Hepatocyte (in vitro differentiated cells): ENCODE measurements at regions not wholly inside any gene's neighbourhood (a gene's known extent, or its start where the extent isn't known, plus 50 kb on each side); places are given as distances from the start of the nearest gene placed in this dataset.
A peak's percentile ranks its signal among the peaks of the same experiment; 100 is the strongest.

Source experiments
- DNase-seq: peaks from one replicate; pipeline ENCODE4 v3.0.0-alpha.2; 2016; ENCODE audit warnings: low spot score
- H2AFZ ChIP-seq: fragments of 200-600 bp; sonication (generic); 2 replicates; pipeline ENCODE4 v1.6.0; 2016; ENCODE audit warnings: antibody characterized with exemption, mild to moderate bottlenecking
- H3K27ac ChIP-seq: fragments of 200-600 bp; sonication (generic); 2 replicates; pipeline ENCODE4 v1.5.1; 2016; ENCODE audit warnings: mild to moderate bottlenecking
- H3K27me3 ChIP-seq: fragments of 200-600 bp; sonication (generic); 2 replicates; pipeline ENCODE4 v1.6.1; 2016
- H3K36me3 ChIP-seq: fragments of 200-600 bp; sonication (generic); replicated peaks from 2 replicates; pipeline ENCODE4 v1.5.1; 2016; ENCODE audit warnings: low read depth; ENCODE audit not compliant: insufficient read depth
- H3K4me1 ChIP-seq: fragments of 200-600 bp; sonication (generic); 2 replicates; pipeline ENCODE4 v1.5.1; 2016; ENCODE audit warnings: mild to moderate bottlenecking, moderate library complexity; ENCODE audit not compliant: insufficient read depth
- H3K4me2 ChIP-seq: fragments of 200-600 bp; sonication (generic); 2 replicates; pipeline ENCODE4 v1.6.0; 2016
- H3K4me3 ChIP-seq: fragments of 200-600 bp; sonication (generic); 2 replicates; pipeline ENCODE4 v1.5.1; 2016; ENCODE audit warnings: mild to moderate bottlenecking
- H3K79me2 ChIP-seq: fragments of 200-600 bp; sonication (generic); 2 replicates; pipeline ENCODE4 v1.6.0; 2017; ENCODE audit warnings: mild to moderate bottlenecking
- H3K9me2 ChIP-seq: fragments of 200-600 bp; sonication (generic); replicated peaks from 2 replicates; pipeline ENCODE4 v1.6.0; 2017; ENCODE audit warnings: mild to moderate bottlenecking; ENCODE audit not compliant: insufficient read depth
- H3K9me3 ChIP-seq: fragments of 200-600 bp; sonication (generic); 2 replicates; pipeline ENCODE4 v1.5.1; 2016; ENCODE audit warnings: low read depth, mild to moderate bottlenecking
- H4K20me1 ChIP-seq: fragments of 200-600 bp; sonication (generic); 2 replicates; pipeline ENCODE4 v1.6.0; 2016; ENCODE audit warnings: mild to moderate bottlenecking; ENCODE audit not compliant: insufficient read depth, poor library complexity, severe bottlenecking
- CTCF ChIP-seq: fragments of 200-600 bp; sonication (generic); IDR thresholded peaks from 2 replicates; pipeline ENCODE4 v1.5.1; 2016; ENCODE audit warnings: antibody characterized with exemption, mild to moderate bottlenecking; ENCODE audit not compliant: poor library complexity
- EZH2 ChIP-seq: fragments of 200-600 bp; sonication (generic); IDR thresholded peaks from 2 replicates; pipeline ENCODE4 v1.6.1; 2016; ENCODE audit warnings: antibody characterized with exemption, mild to moderate bottlenecking, borderline replicate concordance
- EZH2phosphoT487 ChIP-seq: fragments of 200-600 bp; sonication (generic); IDR thresholded peaks from one replicate; pipeline ENCODE4 v1.6.1; 2018; ENCODE audit warnings: antibody characterized with exemption, mild to moderate bottlenecking, low read depth, moderate library complexity; ENCODE audit not compliant: unreplicated experiment, severe bottlenecking
- WGBS: methylation state at CpG from one replicate; pipeline ENCODE4 v1.1.6; 2016; ENCODE audit warnings: low lambda C conversion rate; ENCODE audit errors: missing lambda C conversion rate; 5-methylcytosine and 5-hydroxymethylcytosine counted together

GRCh38 chr15:58357529-58358476, 74.0 kb upstream of the LIPC start:
- no peaks in the 10 kb centered on the region for H4K20me1 ChIP-seq
- 90% methylated on average over 9 of the region's 9 CpGs for WGBS

DNA sequence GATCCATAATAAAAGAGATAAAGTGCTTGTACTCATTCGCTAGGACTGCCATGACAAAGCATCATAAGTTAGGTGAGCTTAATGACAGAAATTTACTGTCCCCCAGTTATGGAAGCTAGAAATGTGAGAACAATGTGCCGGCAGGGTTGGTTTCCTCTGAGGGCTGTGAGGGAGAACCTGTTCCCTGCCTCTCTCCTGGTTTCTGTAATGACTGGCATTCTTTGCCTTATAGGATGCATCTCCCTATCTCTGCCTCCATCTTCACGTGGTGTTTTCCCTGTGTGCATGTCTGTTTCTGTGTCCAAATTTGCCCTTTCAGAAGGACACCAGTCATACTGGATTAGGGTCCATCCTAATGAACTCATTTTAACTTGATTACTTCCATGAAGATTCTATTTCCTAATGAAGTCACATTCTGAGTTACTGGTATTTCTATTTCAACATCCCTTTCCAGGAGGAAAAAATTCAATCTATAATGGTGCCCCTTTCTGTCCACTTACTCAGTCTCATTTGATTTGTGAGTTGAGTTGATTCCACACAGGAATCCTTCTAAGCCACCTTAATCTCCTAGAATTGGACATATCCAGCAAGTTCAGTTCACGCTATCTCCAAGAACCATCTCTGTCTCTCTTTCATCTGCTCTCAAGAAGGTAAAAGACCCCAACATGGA, 71.2 kb upstream of the LIPC start:
- H2AFZ ChIP-seq = no peak overlapping the region
- peak overlapping the region; percentile 41 for H3K27ac ChIP-seq
- no peak overlapping the region for H3K4me3 ChIP-seq
- H3K4me2 ChIP-seq = no peak overlapping the region
- no peaks in the 10 kb centered on the region for H3K36me3 ChIP-seq
- no peaks in the 10 kb centered on the region for H3K9me2 ChIP-seq
- TF ChIP-seq EZH2 (no peak), EZH2phosphoT487 (no peak), CTCF (no peak)
- H4K20me1 ChIP-seq = no peaks in the 10 kb centered on the region
- peaks cover 13% of the 10 kb centered on the region for H3K4me1 ChIP-seq
- DNase-seq = no peak
- no peaks in the 10 kb centered on the region for H3K79me2 ChIP-seq
- 70% methylated on average over 4 of the region's 4 CpGs for WGBS
- H3K27me3 ChIP-seq = no peaks in the 10 kb centered on the region
- no peaks in the 10 kb centered on the region for H3K9me3 ChIP-seq

More at GRCh38 chr15:58357529-58358476, 74.0 kb upstream of the LIPC start:
- peaks cover 13% of the 10 kb centered on the region for H3K4me1 ChIP-seq
- H3K79me2 ChIP-seq = no peaks in the 10 kb centered on the region
- no peaks in the 10 kb centered on the region for H3K36me3 ChIP-seq
- TF ChIP-seq EZH2phosphoT487 (no peak), CTCF (no peak), EZH2 (no peak)
- no peaks in the 10 kb centered on the region for H3K9me3 ChIP-seq
- no peak overlapping the region for H3K4me2 ChIP-seq
- no peak overlapping the region for H3K27ac ChIP-seq
- no peak overlapping the region for H2AFZ ChIP-seq
- H3K27me3 ChIP-seq = no peaks in the 10 kb centered on the region
- peak; percentile 26 for DNase-seq
- no peaks in the 10 kb centered on the region for H3K9me2 ChIP-seq
- no peak overlapping the region for H3K4me3 ChIP-seq

DNA sequence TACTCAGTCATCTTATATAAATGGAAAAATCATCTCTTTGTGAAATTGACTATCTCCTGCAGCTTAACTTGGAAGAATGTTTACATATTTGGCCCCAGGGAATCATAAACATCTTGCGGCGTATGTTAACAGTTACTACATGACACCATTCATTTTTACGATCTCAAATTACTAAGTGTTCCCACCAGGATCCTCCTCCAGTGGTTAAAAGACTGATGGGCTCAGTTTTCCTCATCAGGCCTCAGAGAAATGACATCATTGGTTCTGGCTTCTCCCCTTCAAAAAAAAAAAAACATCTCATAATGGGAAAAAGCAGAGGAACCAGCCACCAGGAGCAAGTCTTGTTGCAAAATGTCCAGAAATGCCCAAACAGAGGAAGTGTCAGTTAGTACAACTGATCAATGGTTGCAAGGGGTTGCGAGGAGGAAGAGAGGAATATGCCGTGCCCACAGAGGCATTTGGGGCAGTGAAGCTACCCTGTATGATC, 70.5 kb upstream of the LIPC start:
- Histone ChIP-seq H3K36me3 (no peaks in the 10 kb centered on the region), H3K4me1 (peaks cover 13% of the 10 kb centered on the region), H3K9me2 (no peaks in the 10 kb centered on the region), H2AFZ (no peak overlapping the region), H3K27ac (peak overlapping the region; percentile 41), H3K9me3 (no peaks in the 10 kb centered on the region), H4K20me1 (no peaks in the 10 kb centered on the region), H3K27me3 (no peaks in the 10 kb centered on the region), H3K4me3 (no peak overlapping the region), H3K79me2 (no peaks in the 10 kb centered on the region), H3K4me2 (peak overlapping the region; percentile 38)
- DNase-seq = peak; percentile 54
- WGBS = 41% methylated on average over 5 of the region's 5 CpGs
- TF ChIP-seq EZH2phosphoT487 (no peak), EZH2 (no peak), CTCF (no peak)
